Hypothalamus (tissue), 51 donors: ENCODE measurements at regions not wholly inside any gene's neighbourhood (a gene's known extent, or its start where the extent isn't known, plus 50 kb on each side); places are given as distances from the start of the nearest gene placed in this dataset.
A peak's percentile ranks its signal among the peaks of the same experiment; 100 is the strongest.

Experiments used
- DNase-seq, 51 donors: peaks; one replicate each; lab custom pipeline; 2025; lab: John Stamatoyannopoulos, UW

- DNase-seq, result no peak
Observed at GRCh38 chr12:34188974-34189373, 166.7 kb downstream of the ALG10 start.

DNA sequence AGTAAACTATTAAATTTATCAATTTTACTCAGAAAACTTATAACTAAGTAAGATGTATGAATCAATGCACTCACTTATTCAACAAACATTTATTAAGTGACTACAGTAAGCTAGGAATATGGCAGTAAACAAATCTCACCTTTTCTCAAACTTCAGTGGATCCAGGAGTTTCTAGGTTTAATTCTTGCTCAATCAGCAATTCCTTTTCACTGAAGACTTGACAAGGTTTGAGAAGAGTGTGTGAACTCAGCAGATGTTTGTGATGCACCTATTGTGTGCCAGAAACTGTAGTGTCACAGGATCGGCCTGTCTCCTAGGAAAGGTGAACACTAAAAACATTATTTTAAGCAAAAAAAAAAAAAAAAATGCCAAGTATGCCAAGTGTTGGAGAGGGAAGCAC, 167.8 kb downstream of the ALG10 start:
- no peak for DNase-seq

DNA sequence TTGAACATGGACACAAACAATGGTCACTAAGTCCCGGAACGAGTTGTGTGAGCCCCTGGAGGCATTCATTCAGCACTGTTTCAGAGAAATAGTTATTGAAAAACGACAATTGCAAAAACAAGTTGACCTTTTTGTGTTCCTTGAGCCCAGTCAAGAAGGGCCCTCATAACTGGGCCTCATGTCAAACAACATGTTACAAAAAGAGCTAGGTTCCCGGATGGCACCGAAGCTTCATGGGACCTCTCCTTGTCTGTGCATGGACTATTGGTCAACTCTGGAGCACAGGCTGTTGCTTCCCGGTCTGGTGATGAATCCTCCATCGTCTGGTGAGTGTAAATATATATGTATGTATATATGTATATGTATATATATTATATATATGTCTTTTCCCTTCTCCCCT, 176.6 kb downstream of the ALG10 start:
- no peak for DNase-seq

DNA sequence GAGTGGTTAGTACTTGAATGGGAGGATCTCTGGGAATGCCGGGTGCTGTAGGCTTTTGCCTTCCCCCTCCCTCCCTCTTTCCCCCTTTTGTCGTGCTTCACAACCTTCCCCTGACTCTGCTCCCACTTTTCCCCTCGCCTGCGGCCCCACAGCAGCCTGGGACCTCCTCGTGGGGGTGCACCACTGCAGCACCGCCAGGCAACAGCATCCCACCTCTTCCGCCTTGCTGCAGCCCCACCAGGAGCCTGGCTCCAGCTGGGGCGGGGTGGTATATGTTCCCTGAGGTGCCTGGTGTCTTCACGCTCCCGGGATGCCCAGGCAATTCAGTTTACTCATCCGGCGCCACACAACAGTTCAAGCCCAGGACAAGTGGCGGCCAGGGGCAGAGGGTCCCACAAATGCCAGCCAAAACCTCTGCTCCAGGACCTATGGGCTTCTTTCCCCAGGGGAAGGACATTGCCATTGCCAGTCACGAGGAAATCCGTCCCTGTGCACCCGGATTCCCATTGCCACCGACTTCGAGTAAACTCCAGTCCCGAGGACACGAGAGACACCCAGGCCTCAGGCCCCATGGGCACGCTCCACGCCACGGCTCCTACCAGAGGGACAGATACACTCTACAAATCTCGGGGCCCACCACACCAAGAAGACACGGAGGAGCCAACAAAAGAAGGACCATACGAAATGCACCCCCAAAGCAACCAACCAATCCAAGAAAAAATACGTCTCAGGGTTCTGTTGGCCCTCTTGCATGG, 181.7 kb downstream of the ALG10 start:
- DNase-seq, result no peak

DNA sequence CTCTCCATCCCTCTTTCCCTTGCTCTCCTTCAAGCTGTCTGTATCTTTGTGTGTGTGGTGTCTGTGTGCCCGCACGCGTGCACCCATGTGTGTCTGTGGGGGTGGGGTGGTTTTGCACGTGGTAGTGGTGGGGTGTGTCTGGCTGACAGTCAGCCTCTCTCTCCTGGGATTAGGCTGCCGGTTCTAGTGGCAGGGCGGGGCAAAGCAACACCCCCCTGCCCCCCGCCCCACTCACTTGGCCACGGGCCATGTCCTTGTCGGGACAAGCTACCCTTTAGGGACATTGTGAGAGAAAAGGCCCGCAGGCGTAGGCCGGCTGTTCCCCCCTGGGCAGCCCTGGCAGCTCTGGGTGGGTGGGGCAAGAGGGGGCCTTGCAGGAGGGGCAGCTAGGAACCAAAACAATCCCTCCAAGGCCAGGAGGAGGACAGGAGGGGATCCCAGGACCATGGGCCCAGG, 182.6 kb downstream of the ALG10 start:
- DNase-seq, result no peak

DNA sequence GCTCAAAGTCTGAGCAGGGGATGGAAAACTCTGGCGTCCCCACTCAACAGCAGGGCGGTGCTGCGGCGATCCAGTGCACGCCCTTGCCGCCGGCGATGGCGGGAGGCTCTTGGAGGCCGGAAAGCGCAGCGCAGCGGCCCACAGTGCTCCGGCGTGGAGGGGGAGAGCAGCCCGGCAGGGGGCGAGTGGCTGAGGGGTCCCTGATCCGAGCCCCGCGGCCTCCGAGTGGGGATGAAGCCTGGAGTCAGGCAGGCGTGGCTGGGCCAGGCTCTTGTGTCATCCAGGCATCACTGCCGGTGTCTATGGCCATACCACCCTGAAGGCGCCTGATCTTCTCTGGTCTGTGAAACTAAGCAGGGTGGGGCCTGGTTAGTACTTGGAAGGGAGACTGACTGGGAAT, 183.1 kb downstream of the ALG10 start:
- DNase-seq, result no peak

DNA sequence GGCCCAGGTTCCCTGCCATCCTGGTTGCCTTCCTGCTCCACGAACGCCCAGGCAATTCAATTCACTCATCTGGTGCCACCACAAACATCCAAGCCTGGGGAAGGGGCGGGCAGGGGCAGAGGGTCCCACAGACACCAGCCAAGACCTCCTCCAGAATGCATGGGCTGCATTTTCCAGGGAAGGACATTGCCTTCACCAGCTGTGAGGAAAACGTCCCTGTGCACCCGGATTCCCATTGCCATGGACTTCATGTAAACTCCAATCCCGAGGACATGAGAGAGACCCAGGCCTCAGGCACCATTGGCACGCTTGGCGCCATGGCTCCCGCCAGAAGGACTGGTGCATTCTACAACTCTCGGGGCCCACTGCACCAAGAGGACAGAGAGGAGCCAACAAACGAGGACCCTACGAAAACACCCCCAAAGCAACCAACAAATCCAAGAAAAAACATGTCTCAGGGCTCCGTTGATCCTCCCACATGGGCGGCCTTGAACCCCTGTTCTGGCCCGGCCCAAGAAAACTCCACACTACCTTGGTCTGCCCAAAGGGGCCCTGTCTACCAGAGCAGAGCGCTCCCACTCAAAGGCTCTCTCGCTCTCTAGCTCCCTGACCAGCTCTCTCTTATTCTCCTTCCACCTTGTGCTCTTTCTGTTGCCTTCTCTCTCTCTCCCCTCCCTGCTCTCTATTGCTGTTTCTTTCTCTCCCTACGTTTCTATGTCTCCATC, 183.9 kb downstream of the ALG10 start:
- no peak for DNase-seq

- DNase-seq, result no peak
Observed at GRCh38 chr12:34207858-34208257, 185.6 kb downstream of the ALG10 start.

DNA sequence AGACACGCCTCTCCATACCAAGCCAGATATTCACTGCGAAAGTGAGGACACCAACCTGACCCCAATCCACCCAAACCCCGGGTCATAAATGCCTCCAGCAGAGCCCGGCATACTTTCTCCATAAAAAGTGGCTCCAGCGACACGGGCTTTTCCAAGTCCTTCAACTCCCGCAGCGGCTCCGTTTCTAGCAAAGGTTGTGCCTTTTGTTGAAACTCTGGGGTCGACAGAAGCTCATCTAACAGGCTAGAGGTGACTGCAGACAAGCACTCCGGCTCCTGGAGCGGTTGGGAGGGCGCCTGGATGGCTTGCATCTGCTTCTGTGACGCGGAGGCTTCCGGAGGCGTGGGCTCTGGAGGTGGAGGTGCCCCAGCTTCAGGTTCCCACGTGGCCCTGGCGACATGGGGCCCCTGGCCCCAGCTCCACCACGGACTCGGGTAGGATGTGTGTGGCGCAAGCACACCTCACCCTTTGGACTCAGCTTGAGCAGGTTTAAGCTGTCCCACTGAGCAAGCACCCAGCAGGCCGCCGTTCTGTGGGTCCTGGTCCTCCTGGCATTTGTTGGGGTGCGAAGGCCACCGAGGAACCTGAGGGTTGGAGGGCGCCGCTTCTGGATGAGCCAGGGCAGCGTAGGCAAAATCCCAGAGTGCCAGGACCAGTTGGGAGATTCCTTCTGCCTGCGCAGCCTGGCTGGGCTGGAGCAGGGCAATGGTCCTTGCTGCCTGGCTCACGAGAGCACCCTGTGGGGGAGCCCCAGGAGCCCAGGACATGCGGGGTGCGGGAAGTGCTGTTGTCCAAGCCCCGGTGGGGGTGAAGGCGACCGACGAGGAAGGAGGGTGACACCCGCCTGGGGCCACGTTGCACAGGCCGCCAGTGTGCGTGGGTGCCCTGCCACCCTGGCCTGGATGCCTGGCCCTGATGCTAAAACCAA, 186.3 kb downstream of the ALG10 start:
- DNase-seq, result no peak

- DNase-seq, result no peak
Observed at GRCh38 chr12:34209259-34209835, 187.1 kb downstream of the ALG10 start.

DNA sequence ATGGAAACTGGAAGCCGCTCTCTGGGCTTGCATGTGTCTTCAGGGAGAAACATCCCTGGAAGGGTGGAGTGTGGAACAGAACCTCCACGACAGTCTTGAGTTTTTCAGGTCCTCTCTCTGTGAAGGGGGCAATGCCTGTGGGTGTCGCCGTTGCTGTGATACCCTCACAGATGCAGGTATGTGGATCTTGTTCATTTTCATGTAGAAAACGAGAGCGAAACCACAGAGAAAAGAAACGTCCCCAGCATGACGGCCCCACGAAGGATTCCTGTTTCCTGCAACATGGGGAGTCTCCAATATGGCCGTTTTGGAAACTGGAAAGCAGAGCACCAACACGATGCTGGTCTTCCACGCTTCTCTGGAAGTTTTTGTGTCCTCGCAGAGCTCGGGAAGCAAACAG, 187.9 kb downstream of the ALG10 start:
- DNase-seq, result no peak

DNA sequence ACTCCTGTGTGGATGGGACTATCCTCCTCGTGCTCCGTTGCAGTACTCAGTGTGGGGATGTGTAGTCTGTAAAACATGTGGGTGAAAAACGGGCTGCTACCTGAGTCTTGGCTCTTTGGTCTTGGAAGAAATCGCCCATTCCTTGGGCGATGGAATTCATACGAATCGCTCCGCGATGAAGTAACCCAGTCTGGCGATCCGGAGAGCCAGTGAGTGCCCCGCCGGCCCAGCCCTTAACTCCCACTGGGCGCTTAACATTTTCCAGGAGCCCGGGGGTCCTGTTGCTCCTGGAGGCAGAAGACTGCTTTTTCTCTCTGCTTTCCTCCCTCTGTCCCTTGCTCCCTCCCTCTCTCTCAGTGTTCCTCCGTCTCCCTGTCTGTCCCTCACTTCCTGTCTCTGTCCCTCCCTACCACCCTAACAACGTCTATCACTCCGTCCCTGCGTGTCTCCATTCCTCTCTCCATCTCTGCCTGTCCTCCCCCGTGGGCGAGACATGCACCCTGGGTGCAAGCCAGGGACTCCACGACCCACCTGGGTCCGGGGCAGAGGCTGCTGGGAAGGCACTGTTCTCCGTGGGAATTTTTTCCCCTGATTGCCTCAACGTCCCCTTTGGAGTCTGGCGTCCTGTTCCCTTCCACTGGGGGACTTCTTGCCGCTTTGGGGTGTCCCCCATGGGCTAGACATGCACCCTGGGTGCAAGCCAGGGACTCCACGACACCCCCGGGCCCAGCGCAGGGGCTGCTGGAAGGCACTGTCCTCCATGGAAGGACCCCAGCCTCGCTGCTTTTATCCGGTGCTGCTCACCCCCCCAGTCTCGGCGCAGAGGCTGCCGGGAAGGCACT, 188.6 kb downstream of the ALG10 start:
- no peak for DNase-seq

DNA sequence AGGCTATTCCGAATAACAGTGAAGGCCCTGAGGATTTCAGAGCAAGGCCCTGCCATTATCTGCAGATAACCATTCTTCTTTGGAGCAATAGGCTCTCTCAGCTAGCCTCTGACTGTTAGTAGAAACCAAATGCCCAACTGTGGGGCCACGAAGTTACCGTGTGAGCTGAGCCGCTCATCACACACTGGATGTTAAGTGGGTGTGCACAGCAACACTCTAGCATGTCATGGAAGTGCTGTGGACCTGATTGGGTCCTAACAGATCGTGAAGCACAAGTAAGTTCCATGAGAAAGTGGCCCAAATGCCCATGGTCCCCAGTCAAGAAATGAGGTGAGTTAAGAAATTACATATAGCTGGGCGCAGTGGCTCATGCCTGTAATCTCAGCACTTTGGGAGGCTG, 190.4 kb downstream of the ALG10 start:
- no peak for DNase-seq

DNA sequence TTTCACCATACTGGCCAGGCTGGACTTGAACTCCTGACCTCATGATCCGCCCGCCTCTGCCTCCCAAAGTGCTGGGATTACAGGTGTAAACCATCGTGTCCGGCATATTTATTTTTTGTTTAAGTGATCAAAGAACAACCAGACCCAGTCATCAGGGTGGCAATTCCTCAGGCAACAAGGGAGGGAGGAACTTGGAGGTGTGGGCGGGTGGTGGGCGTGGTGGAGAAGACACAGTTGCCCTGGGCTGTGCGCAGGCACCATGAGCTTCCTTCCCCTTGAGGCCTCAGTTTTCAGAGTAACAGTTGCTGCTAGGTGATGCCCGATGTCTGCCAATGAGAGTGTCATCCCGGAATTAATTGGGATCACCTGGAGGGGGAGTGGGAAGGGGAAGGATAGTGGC, 191.7 kb downstream of the ALG10 start:
- DNase-seq, result no peak

- DNase-seq, result no peak
Observed at GRCh38 chr12:34215213-34215892, 193.1 kb downstream of the ALG10 start.

DNA sequence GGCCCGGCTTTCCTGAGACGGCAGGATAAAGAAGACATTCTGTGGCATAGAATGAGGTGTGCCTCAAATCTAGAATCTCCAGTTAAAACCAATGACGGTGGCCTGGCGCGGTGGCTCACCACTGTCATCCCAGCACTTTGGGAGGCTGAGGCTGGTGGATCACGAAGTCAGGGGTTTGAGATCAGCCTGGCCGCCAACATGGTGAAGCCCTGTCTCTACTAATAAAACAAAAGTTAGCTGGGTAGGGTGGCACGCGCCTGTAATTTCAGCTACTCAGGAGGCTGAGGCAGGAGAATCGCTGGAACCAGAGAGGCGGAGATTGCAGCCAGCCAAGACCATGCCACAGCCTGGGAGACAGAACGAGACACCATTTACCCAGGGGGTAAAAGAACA, 193.6 kb downstream of the ALG10 start:
- DNase-seq, result no peak

GRCh38 chr12:34217660-34218059, 195.4 kb downstream of the ALG10 start:
- no peak for DNase-seq

- DNase-seq, result peak in 37 of 51 donors; percentile 6 to 72 (median 36)
Observed at GRCh38 chr12:34218193-34219045, 196.1 kb downstream of the ALG10 start.
